NCI-H1930 (cell line): ENCODE measurements at regions not wholly inside any gene's neighbourhood (a gene's known extent, or its start where the extent isn't known, plus 50 kb on each side); places are given as distances from the start of the nearest gene placed in this dataset.

Experiments
- DNase-seq, 2 experiments: peaks; one replicate each; lab custom pipeline; 2025; lab: John Stamatoyannopoulos, UW

DNA sequence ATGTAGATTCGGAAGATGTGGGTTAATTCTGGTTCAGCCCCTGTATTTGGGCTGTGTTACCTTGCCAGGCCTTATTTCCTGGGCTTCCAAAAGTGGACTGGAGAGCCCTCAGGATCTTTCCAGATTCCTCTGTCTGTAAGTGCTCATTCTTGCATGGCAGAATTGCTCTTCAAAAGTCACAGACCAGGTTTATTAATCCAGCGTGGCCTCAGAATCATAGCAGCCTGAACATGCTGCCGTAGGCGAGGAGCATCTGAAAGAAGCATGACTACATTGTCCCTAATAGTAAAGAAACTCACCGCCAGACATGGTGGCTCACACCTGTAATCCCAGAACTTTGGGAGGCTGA is 307.8 kb downstream of the GADD45G start:
- DNase-seq: no peak

DNA sequence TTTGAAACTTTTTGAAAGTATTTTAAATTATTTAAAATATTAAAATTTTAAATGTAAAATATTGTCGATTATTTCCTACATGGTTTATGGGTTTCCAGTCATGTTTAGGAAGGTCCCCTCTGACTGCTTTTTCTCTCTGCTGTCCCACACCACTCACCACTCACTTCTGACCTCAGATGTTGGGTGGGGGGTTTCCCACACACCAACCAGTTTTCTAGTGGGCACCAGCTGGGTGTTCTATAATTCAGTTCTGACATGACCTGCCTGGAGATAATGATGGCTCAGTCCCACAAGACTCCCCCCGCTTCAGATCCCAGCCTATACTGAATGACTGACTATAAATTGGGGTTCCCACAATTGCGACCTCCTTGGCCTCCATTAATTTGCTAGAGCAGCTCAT is 310.4 kb downstream of the GADD45G start:
- no peak for DNase-seq

DNA sequence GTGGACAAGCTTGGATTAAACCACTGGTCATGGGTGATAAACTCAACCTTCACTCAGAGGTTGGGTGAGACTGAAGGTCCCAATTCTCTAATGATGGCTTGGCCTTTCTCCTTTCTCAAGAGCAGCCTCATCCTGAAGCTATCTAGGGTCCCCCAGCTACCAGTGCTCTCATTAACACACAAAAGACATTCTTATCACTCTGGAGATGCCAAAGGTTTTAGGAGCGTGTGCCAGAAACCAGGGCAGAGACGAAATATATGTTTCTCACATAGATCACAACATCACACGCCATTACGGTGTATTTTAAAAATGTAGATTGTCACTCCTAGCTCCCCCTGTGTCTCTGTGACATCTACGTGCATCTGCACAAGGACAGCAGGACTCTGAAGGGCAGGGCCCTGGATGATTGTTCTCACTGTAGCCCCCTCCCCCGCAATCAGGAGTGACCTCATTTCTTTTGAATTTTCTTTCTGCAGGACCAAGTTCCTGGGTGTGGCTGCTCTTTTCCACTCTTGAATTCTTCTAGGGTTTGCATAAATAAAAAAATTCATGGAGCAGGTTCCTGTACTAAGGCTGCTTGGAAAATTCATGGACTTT is 311.3 kb downstream of the GADD45G start:
- no peak for DNase-seq

DNA sequence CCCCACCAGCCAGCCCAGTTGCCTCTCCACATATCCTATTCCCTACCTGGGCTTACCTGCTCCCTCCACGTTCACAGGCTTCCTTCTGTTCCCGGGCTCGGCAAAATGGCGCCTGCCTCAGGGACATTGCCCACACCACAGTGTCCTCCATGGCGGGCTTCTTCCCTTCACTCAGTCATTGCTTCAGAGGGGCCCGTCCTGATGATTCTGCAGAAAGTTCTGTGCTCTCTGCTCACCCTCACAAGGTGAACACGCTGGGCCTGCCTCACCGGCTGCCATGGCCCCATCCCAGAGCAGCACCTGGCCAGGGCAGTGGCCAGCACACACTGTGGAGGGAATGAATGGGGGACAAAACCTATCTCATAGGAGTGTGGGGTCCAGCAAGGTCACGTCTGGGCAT is 313.0 kb downstream of the GADD45G start:
- DNase-seq: no peak

DNA sequence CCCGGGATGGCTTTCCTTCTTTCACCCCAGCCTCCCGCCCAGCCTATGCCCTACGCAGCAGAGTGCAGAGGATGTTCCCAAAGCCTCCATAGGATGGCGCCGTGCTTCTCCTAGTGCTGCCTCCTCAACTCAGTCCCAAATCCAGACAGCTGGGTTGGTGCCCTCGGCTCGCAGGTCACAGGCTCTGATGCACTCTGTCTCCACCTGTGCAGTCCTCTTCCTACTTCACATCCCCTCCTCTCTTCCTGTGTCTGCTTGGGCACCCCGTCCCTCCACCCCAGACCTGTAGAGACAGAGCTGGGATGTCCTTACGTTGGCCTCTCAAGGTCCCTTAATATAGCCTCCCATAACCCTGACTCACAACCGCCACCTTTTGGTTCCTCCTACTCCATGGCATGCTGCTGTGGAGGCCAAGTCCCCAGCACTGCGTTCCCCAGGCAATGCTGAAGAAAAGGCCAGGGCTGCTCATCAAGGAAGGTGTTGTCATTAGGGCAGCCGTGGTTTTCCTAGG is 314.4 kb downstream of the GADD45G start:
- DNase-seq: peak in 1 of 2 experiments; percentile 22

GRCh38 chr9:89920131-89920530 is 315.3 kb downstream of the GADD45G start:
- DNase-seq: no peak

- no peak for DNase-seq
These were observed 316.1 kb downstream of the GADD45G start for GRCh38 chr9:89920951-89921350.

DNA sequence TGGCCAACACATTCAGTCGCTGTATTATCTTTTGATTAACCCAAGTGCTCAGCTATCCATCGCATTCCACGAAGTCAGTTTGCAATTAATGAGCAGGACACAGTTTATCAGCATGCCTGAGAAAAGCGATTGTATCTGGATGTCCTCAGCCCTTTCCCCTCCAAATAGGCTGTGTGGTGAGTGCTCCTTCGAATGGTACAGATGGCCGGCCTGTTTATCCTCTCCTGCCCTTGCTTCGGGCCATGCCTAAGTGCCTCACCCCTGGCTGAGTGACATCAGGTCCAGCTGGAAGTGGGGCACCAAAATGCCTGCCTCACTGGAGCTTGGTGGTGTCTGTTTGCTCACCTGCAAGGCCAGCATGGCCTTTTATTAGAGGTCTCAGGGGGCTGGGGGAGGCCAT is 317.3 kb downstream of the GADD45G start:
- peak in 1 of 2 experiments; percentile 9 for DNase-seq

DNA sequence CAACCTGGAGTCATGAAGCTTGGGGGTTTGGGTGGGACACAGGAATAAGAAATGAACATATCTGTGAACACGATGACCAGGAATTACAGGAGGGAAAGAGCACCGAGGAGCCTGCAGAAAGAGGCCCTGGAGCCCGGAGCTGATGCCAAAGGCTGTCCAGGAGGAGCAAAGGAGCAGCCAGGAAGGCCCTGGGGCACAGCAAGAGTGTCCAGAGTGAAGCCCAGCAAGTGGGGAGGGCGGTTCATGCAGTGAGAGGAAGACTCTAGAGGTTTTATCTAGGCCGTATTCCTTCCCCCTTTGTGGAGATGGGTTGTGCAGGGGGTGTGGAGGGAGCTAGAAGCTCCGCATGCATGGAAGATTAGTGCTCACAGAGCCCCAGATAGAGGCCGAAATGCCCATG is 318.4 kb downstream of the GADD45G start:
- DNase-seq: no peak

GRCh38 chr9:89923961-89924504 is 319.2 kb downstream of the GADD45G start:
- DNase-seq: no peak

- no peak for DNase-seq
These were observed 319.8 kb downstream of the GADD45G start for GRCh38 chr9:89924611-89925010.

DNA sequence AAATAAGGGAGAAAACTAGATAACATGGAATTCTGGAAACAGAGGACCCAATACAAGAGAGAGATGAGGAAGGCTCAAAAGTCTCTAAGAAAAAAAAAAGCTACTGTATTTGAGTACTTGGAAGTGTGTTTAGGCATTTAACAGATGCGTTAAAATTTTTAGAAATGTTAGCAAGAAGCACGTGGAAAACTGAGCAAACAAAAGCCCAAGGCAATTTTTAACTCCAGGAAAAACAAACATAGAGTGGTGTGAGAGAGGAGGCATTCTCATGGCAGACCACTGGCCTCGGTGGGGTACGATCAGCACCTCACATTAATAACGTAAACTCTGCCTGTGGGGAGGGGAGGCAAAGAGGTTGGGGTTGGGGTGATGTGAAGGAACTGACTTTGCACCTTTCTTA is 321.4 kb downstream of the GADD45G start:
- no peak for DNase-seq

- no peak for DNase-seq
These were observed 321.9 kb downstream of the GADD45G start for GRCh38 chr9:89926691-89927220.

DNA sequence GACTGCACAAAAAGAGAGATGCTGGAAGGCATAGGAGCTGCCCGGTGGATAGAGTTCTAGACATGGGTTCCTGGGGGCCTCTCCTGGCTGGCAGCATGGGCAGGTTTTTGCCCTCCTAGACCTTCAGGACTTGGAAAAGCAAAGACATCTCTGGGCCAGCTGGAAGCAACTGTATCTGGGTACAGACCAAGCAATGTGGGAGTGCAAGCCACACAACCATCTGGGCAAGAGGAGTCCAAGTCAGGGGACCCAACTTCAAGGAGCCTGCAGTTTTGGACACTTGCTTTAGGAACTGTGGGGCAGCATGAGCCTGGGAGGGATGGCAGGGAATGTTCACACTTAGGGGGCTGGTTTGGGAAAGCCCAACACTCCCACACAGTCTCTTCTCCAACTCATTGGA is 323.3 kb downstream of the GADD45G start:
- DNase-seq: no peak

DNA sequence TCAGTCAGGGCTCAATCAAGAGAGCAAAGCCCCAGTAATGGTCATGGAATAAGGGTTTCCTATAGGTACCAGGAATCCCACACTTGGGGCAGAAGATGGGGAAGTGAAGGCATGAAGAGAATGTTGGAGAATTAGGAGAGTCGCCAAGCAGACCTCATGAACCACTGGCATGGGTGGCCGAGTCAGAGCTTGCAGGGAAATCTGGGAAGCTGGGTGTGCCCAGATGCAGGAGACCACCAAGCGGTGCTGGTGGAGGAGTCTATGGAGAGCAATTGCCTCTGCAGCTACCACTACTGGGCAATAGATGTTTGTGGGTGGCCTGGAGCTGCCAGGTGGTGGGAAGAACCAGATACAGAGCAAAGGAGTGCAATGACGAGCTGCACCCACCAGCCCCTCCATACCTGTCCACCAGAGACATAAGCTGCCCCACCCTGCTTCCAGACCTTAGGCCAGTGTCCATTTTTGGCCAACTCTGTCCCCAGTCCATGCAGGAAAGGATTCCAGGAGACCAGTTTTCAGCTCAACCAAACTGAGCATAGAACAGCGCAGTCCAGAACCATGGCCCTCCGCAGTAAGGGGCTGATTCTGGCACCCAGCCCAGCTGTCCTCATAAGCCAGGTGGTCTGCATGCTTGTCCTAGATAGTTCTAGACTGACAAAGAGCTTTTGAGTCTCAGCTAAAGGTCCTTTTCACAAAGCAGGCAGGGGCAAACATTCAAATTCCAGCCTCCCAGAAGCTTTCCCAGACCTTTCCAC is 323.9 kb downstream of the GADD45G start:
- no peak for DNase-seq

DNA sequence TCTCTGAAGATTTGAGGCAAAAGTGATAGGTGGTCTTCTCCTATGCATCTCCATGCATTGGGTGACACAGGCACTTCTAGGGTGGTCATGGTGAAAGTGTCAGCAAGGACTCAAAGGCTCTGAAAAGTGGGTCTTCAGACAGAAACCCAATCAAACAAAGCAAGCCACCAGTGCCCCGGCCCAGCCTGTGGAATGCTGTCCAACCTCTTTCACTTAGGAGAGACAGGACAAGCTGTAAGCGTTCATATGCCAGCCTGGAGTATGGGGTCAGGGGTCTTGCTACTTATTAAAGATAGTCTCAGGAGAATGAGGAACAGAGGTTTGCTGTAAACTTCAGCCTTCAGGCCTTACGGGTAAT is 324.5 kb downstream of the GADD45G start:
- no peak for DNase-seq

DNA sequence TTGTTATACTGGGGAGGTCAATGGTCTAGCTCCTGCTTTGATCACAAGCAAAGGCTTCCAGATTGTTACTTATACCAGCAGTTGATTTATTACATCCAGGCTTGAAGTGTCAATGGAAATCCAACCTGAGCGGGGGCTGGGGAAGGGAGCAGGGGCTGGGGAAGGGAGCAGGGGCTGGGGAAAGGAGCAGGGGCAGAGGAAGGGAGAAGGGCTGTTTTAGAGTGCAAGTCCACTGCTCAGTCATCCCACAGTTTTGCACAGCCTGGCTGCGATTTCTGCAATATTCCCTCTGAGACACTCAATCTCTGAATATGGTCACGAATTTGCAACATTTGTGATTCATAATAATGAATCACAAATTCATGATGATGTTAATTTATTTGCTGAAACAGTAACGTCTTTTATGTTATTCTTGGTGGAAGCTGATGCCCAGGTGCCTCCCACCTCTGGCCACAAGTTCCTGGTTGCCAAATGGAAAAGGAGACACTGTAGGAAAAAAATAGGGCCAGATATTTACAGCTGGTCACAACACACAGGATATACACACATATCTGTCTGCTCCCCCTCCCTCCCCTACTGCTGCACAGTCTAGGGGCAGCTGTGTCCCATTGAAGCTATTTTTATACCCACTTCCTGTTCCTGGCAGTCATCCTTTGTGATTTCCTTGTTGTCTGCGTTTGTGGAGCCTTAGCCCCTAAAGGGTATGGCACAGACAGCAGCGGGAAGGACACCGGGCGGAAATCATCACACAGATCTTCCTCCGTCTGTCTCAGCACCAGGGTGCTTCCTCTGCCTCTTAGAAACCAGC is 325.1 kb downstream of the GADD45G start:
- no peak for DNase-seq

- no peak for DNase-seq
These were observed 328.8 kb downstream of the GADD45G start for GRCh38 chr9:89933578-89933977.

GRCh38 chr9:89935115-89935514 is 330.3 kb downstream of the GADD45G start:
- DNase-seq: no peak

- DNase-seq: no peak
These were observed 331.0 kb downstream of the GADD45G start for GRCh38 chr9:89935801-89936200.

- no peak for DNase-seq
These were observed 332.2 kb downstream of the GADD45G start for GRCh38 chr9:89937051-89937450.

DNA sequence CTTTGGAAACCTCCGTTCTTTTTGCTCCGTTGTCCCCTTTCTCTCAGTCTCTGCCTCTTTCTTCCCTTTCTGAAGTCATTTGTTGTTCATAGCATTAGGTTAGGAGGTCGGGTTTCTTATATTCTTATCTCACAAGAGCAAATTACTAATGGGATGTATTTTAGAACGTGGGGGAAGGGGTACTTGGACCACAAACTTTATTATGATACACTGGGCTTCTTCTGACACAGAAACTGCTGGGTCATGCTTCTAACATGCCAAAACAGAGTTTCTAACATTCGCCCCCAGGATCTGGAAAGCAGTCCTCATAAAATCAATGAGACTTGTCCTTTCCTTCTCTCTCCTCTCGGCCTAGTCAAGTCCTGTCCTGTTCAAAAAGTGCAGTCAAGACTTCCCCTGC is 334.4 kb downstream of the GADD45G start:
- no peak for DNase-seq
